SK-N-MC (cell line): ENCODE measurements at regions not wholly inside any gene's neighbourhood (a gene's known extent, or its start where the extent isn't known, plus 50 kb on each side); places are given as distances from the start of the nearest gene placed in this dataset.

ENCODE experiments used
- EZH2 ChIP-seq: fragments of 200-600 bp; sonication (generic); IDR thresholded peaks from one replicate; pipeline ENCODE4 v1.6.1; 2017; ENCODE audit warnings: antibody characterized with exemption
- FOXP2 ChIP-seq: optimal IDR thresholded peaks from 2 replicates; pipeline ENCODE3; 2011; ENCODE audit warnings: mild to moderate bottlenecking, moderate library complexity; ENCODE audit not compliant: insufficient read depth; ENCODE audit errors: extremely low read length, control extremely low read depth
- POLR2AphosphoS5 ChIP-seq: IDR thresholded peaks from 2 replicates; pipeline ENCODE4 v1.6.1; 2012; ENCODE audit warnings: mild to moderate bottlenecking, low read depth, low read length, borderline replicate concordance

DNA sequence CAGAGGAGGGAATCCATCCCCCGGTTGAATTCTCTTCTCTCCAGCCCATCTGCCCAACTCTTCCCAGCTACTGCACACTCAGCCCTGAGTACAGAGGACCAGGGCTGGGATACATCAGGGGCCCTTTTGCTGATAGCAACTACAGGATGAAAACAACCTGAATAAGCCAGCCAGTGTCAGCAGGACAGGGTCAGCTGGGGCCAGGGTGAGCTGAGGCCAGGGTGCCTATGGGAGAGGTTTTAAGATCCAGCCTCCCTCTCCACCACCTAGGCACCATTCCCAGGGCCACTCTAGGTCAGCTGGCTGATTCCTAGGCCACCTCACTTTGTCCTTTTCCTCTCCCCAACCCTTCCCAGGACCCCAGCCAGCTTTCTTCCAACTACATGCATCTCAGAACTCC is 83.8 kb downstream of the MRPL46 start:
- TF ChIP-seq POLR2AphosphoS5 (no peak), EZH2 (no peak), FOXP2 (no peak)
